HCT116 (cell line): ENCODE measurements at regions not wholly inside any gene's neighbourhood (a gene's known extent, or its start where the extent isn't known, plus 50 kb on each side); places are given as distances from the start of the nearest gene placed in this dataset.

Source experiments
- CEBPB ChIP-seq: IDR thresholded peaks from 2 replicates; pipeline ENCODE4 v1.6.1; 2012; ENCODE audit warnings: low read depth
- ELF1 ChIP-seq: IDR thresholded peaks from 2 replicates; pipeline ENCODE4 v1.6.1; 2012; ENCODE audit warnings: low read depth, borderline replicate concordance
- EZH2 ChIP-seq: fragments of 200-600 bp; sonication (generic); IDR thresholded peaks from 2 replicates; pipeline ENCODE4 v1.6.1; 2017; ENCODE audit warnings: antibody characterized with exemption, mixed run types
- TCF7L2 ChIP-seq: IDR thresholded peaks from 2 replicates; pipeline ENCODE4 v1.7.0; 2011; ENCODE audit warnings: borderline replicate concordance, inconsistent platforms; ENCODE audit not compliant: insufficient read depth, insufficient read length; ENCODE audit errors: extremely low read depth
- TF ChIP-seq, protein P1 (sequence below), 3 experiments: fragments of 200-600 bp in 1 of 3; sonication (generic) in 1 of 3; IDR thresholded peaks in 2 of 3; conservative IDR thresholded peaks in 1 of 3; 2 replicates each; pipeline ENCODE4 v1.5.1; 2012 to 2017; ENCODE audit warnings: low read depth in 2 of 3, low read length in 2 of 3, antibody characterized with exemption in 1 of 3, borderline replicate concordance in 1 of 3, control low read depth in 1 of 3, mild to moderate bottlenecking in 1 of 3, mixed read lengths in 1 of 3, mixed run types in 1 of 3, moderate library complexity in 1 of 3; ENCODE audit not compliant: insufficient read depth in 1 of 3
- TF ChIP-seq, protein P2 (sequence below): IDR thresholded peaks from 2 replicates; pipeline ENCODE4 v1.6.1; 2011; ENCODE audit warnings: mild to moderate bottlenecking, low read length, moderate library complexity; ENCODE audit not compliant: insufficient replicate concordance; ENCODE audit errors: extremely low read depth

DNA sequence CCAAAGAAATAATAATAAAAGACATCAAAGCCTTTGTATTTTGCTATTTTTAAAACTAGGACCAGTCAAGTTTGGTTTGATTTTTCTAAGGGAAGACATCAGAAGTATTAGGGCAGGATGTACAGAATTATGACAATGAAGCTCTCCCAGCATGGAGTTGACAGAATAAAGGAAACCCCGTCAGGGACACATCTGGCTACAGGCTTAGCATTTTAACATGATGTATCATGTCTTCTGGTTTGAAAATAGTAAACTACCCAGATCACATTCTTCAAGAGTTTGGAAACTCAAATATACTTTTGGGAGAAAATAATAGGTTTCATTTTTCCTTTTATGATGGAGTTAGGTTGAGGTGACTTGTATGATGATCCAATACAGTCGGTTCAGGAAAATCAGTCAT lies 552.0 kb upstream of the CDH2 start:
- TF ChIP-seq, protein P1, sequence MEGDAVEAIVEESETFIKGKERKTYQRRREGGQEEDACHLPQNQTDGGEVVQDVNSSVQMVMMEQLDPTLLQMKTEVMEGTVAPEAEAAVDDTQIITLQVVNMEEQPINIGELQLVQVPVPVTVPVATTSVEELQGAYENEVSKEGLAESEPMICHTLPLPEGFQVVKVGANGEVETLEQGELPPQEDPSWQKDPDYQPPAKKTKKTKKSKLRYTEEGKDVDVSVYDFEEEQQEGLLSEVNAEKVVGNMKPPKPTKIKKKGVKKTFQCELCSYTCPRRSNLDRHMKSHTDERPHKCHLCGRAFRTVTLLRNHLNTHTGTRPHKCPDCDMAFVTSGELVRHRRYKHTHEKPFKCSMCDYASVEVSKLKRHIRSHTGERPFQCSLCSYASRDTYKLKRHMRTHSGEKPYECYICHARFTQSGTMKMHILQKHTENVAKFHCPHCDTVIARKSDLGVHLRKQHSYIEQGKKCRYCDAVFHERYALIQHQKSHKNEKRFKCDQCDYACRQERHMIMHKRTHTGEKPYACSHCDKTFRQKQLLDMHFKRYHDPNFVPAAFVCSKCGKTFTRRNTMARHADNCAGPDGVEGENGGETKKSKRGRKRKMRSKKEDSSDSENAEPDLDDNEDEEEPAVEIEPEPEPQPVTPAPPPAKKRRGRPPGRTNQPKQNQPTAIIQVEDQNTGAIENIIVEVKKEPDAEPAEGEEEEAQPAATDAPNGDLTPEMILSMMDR (IDR thresholded peaks at IDR 0.05 in 2 of 3, conservative IDR thresholded peaks at IDR 0.05 in 1 of 3; ENCODE audit: borderline replicate concordance in 1 of 3, insufficient read depth in 1 of 3, low read depth in 2 of 3, low read length in 2 of 3): no peak
- TF ChIP-seq, protein P2, sequence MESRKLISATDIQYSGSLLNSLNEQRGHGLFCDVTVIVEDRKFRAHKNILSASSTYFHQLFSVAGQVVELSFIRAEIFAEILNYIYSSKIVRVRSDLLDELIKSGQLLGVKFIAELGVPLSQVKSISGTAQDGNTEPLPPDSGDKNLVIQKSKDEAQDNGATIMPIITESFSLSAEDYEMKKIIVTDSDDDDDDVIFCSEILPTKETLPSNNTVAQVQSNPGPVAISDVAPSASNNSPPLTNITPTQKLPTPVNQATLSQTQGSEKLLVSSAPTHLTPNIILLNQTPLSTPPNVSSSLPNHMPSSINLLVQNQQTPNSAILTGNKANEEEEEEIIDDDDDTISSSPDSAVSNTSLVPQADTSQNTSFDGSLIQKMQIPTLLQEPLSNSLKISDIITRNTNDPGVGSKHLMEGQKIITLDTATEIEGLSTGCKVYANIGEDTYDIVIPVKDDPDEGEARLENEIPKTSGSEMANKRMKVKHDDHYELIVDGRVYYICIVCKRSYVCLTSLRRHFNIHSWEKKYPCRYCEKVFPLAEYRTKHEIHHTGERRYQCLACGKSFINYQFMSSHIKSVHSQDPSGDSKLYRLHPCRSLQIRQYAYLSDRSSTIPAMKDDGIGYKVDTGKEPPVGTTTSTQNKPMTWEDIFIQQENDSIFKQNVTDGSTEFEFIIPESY: no peak
- no peak for TF ChIP-seq EZH2
- no peak for TF ChIP-seq TCF7L2
- no peak for TF ChIP-seq CEBPB
- no peak for TF ChIP-seq ELF1
